HG03095 (cell line): ENCODE measurements at regions not wholly inside any gene's neighbourhood (a gene's known extent, or its start where the extent isn't known, plus 50 kb on each side); places are given as distances from the start of the nearest gene placed in this dataset.
"Not testable (repeated sequence)": the region's sequence is repeated elsewhere in the genome, so short reads cannot be mapped to it uniquely, and the experiment has no call there.

ENCODE experiments used
- ATAC-seq: cut with Tn5 transposase; IDR thresholded peaks from one replicate; pipeline ENCODE4 v1.9.1; 2021; ENCODE audit warnings: moderate library complexity; ENCODE audit not compliant: unreplicated experiment

DNA sequence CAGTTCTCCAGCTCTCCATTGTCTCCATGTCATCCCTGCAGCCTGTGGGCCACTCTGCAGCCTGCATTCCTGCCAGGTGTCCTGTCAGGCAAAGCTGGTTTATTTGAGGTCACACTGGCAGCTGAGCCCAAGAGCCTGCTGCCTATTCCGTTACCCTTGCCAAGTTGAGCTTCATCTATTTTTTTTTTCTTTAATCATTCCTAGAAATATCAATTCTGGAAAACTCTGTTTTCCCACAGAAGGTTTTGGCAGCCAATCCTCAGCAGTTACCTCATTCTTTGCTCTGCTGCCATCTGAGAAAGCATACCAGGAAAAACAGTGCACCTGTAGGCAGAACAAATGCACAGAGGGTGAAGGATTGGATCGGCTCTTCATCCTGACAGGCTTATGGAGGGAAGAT is 411.0 kb upstream of the ACVR2A start:
- ATAC-seq = no peak

DNA sequence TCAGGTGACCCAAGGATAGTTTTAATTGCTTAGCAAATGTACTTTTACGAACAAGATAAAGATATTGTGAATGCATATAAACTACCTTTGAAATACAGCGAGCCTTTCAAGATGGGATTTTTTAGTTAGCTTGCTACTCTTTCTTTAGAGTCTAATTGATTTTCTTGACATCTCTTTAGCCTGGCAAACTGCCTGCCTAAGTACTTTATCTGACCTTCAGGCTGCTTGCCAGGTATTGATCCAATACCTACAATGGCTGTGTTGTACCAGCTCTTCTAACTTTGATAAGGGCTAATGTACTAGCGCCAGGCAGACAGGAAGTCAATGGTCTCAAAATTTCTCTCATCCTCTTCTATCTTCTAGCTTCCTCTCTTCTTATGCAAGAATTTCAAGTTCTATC is 414.4 kb upstream of the ACVR2A start:
- no peak for ATAC-seq

DNA sequence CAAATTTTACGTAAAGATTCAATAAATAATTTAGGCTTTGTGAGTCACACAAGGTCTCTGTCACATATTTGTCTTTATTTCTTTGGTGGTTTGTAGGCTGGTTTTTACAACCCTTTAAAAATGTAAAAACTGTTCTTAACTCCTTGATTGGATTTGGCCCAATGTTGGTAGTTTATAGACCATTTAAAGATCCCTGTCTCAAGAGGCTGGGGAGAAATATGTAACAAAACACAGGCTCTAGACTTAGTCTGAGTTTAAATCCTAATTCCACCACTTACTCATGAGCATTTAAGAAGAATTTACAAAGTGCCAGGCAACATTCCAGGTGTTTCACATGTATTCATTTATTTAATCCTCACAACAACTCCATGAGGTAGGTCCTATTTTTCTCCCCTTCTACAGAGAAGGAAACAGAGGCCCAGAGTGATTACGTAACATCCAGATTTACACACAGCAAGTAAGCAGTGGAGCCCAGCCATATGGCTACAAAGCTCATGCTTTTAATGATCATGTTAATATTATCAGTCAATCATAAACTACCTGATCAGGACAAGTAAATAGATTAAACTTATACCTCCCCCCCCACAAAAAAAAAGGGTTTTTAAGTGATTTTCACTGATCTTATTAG is 416.6 kb upstream of the ACVR2A start:
- no peak for ATAC-seq

DNA sequence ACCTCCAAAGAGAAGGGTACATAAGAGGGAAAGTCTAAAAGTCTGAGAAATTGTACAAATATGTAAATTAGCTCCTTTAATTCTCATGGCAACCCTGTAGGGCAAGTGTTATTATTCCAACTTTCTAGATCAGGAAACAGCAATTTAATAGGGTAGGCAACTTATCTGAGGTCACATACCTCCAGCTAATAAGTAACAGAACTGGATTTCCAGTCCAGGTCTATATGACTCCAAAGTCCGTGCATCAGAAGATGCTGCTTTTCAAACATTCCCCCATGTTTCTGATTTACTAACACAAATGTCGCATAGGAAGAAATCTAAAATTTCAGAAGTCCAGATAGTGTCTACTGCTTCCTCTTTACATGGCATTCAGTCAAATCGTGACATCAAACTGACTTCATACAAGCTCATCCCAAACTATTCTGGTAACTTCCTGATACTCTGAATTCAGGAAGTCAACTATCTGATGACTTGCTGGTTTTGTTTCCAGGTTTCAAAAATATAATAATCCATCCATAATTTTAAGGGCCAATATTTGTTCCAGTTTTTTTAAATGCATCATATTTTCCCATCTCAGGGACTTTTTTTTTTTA is 419.3 kb upstream of the ACVR2A start:
- ATAC-seq = no peak

DNA sequence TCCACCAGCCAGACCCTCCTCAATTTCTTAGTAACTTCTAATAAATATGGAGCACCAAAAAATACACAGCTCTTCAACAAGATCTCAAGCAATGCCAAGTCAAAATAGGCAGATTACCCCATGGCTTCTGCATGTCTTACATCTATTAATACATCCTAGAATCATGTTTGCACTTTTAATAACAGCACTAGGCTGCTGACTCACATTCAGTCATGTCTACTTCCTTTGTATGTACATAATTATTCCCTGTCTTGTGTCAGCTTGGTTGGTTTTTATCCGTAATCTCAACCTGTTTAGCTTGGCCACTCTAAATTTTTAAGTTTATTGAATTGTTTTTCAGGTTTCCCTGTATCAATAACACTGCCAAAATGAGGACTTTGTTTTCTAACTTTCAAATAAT is 420.1 kb upstream of the ACVR2A start:
- no peak for ATAC-seq

DNA sequence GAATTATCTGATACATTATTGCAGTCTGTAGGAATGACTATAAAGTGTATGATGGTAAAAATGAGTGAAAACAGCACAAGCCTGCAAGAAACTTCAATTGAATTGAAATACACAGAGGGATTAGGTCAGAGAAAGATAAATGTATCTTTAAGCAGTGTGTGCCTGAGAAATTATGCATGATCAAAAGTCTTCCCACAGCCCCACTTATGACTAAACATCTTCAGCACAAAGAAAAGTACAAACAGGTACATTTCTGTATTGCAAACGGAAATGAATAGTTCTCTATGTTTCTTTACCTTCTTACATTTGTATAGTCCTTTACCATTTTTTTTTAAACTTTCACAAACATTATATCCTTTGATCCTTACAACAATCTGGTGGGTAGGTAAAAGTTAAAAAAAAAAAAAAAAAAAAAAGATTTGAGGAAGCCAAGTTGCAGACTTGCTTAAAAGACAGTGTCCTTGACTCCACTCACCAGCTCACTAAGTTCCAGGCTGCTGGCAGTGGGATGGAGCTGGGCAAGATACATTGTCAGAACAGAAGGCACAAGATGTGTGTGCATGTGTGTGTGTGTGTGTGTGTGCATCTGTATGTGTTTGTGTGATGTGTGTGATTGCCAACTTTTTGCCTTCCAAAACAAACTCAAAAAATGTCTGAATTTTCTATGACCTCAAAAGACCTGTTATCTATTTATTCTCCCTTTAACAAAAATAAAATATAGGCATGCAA is 423.7 kb upstream of the ACVR2A start:
- no peak for ATAC-seq

DNA sequence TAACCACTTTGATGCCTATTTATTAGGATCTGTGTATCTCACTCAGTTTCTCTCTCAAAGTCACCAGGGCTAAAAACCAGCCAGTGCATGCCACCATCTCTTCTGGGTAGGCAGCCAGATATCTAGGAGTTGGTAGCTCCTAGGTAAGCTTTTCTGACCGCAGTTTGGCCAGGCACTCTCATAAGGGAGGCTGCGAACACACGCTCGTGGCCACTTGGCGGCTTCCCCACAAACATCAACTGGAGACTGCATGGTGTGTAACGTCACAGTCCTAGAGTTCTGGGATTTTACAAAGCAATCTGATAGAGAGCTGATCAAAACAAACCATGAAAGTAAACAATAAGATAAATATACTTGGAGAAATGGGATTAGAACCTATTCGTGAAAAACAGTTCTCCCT is 424.3 kb upstream of the ACVR2A start:
- no peak for ATAC-seq

DNA sequence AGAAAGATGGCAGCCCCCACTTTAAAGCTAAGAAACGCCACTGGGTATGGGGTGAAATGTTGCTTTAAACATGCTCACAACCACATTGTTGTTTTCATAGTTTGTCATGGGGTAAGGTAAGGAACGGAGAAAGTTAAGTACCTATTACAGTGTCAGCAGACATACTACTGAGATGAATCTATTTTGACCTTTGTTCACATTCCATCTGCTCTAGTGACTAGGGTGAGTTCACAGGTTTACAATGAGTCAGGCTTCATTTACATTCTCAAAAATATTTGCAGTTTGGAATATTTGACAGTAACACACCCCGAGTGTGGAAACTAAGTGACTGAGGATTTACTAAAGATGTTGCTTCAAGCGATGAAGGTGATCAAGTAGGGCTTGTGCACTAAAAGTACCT is 428.7 kb upstream of the ACVR2A start:
- no peak for ATAC-seq

DNA sequence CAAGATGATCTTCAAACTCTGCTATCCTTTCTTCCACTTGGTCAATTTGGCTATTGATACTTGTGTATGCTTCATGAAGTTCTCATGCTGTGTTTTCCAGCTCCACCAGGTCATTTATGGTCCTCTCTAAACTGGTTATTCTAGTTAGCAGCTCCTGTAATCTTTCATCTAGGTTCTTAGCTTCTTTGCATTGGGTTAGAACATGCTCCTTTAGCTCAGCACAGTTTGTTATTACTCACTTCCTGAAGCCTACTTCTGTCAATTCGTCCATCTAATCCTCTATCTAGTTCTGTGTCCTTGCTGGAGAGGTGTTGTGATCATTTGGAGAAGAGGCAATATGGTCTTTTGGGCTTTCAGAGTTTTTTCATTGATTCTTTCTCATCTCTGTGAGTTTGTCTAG is 430.2 kb upstream of the ACVR2A start:
- ATAC-seq = not testable (repeated sequence)

DNA sequence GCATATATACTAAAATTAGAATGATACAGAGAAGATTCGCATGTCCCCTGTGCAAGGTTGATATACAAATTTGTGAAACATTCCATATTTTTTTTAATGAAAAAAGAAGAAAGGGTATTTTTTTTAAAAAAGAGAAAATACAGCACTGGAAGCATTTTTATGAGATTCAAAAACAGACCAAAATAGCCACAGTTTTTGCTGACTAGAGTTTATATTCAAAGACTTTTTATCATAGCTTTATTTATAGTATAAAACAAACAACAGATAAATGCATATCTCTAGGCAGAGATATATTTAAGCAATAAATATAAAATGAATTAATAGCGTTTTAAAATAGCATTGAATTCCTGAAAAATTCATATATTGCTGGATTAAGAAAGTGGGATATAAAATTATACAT is 436.5 kb upstream of the ACVR2A start:
- ATAC-seq = no peak

DNA sequence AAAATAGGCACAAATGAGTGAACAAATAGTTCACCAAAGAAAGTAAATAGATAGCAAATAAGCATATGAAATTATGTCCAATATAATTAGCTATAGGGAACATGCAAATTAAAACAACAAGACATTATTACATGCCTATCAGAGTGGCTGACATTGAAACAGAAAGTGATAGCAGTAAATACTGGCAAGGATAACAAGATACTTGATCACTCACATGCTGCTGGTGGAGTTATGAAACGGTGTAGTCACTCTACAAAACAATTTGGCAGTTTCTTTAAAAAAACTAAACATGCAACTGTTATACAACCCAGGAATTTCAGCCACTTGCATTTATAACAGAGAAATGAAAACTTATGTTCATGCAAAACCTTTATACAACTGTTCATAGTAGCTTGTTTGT is 439.2 kb upstream of the ACVR2A start:
- ATAC-seq = no peak

DNA sequence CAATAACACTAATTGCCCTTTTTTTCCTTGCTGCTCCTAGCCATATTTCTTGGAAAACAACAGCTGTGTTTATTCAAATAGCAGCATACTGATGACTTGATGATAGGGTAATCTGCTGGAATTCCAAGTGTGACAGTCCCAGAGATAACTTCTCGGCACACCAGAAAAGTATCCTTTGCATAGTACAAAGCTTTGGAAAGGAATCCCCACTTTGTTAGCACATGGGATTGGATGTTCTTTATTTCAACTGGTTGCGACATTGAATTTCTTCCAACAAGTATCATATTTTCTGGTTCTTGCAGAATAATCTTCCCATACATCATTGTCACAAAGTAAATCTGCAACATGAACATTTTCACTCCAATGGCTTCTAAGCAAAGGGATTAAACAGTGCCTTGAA is 445.8 kb upstream of the ACVR2A start:
- ATAC-seq = no peak

DNA sequence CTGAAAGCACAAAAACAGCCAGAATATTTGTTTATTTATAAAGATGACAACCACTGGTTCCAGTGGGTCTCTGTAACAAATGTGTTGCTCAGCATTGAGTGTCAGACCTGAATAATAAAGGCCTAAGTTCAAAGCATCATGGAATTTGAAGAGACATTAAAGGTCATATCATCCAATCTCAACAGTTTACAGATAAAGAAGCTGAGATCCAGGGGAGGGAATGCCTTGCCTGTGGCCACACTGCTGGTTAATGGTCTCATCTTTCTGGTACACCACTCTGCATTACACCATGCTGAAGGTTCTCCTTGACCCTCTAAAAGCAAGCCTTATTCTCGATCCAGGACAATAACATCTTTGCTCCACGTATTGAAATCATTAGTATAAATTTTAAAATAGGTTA is 446.5 kb upstream of the ACVR2A start:
- ATAC-seq = no peak

DNA sequence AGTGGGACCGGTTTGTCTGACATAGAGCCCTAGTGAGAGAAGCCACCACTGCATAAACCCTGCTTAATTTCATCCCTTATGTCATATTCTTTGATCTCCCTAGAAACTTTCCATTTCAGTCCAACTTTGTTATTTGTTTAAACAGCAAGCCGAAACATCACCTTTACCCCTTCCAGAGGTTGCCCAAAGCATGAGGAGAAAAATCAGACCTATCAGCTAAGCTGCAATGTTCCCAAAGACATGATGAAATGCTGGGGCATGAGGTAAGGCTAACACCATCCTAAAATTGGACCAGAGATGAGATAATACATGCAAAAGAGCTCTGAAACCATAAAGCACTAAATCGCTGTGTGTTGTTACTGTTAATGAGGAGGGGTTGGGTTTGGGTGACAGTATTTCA is 447.9 kb upstream of the ACVR2A start:
- ATAC-seq = no peak

DNA sequence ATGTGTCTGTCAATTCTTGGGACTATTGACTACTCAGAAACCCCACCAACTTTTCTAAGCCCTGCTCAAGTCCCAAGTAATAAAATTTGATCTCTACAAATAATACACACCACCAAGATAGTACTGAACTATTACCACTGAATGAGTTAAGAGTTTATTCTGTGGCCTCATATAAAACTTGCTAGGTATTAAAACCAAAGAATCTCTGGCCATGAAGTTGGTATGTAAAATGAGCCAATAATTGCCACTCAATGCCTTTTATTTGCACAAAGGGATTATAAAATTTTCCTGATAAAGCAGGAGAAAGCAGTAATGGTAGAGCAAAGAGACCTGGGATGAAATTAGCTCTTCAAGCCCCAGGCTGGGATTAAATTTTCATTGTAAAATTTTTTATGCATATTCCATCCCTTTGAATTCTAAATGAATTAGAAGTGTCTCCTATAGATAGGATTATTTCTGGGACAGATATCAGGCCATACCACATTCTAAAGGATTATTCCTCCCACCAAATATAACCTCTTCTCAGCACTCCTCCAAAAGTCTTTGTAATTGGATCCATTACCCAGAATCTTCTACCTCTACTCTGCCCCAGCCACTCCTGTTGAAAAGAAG is 450.5 kb upstream of the ACVR2A start:
- no peak for ATAC-seq

DNA sequence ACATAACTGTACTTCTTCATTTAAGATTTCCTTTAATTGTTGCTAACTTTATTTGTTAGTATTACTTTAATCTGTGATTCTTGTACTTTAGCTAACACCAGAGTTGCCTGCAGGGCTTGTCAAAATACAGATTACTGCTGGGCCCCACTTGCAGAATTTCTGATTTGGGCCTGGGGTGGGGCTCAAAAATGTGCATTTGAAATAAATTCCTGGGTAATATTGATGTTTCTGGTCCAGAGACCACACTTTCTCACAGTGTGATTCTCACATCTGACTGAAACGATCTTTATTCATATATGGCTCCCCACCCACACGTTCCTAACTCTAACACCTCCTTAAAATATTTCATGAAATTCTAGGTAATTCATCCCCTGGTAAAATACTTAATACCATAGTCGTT is 452.6 kb upstream of the ACVR2A start:
- no peak for ATAC-seq

DNA sequence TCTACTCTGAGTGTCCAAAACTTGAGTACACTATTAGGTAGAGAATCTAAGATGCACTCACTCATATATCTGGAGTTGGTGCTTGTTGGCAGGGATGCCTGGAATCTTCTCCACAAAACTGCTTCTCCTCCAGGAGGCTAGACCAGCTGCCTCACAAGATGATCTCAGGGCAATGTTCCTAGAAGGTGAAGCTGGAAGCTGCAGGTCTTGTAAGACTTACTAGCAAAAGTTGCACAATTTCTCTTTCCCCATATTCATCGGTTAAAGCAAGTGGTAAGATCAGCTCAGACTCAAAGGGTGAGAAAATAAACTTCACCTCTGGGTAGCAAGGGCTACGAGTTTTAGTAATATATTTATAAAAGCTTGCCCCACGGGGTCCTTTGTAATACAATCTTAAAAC is 454.4 kb upstream of the ACVR2A start:
- no peak for ATAC-seq

DNA sequence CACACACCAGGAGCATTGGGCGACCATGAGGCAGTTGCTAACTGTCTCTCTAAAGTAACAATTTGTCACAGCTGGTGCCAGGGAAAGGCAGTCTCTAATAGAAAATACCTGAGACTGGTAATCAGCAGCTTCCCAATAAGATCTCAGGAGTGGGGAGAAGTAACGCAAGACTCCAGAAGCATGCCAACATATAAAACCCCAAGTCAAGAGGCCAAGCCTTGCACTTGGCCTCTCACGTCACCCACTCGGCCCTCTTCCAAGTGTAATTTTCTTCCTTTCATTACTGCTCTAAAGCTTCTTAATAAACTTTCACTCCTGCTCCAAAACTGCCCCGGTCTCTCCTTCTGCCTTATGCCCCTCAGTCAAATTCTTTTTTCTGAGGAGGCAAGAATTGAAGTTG is 455.6 kb upstream of the ACVR2A start:
- ATAC-seq = no peak

DNA sequence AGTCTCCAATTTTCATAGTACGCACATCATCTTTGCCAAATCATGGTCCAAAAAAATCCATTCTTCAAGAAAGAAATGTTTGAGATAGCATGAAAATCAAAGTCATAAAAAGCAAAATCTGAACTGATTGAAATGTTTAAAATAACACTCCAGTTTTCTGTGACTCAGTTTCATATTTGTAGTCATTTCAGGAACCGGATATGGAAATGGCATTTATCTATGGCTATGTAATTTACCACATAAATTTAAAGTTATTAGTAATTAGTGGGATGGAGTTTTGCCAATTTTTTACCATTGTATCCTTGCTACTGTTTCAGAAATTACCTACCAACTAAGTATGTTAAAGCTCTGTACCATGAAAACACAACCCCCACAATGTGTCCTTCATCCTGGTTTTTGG is 456.6 kb upstream of the ACVR2A start:
- no peak for ATAC-seq

DNA sequence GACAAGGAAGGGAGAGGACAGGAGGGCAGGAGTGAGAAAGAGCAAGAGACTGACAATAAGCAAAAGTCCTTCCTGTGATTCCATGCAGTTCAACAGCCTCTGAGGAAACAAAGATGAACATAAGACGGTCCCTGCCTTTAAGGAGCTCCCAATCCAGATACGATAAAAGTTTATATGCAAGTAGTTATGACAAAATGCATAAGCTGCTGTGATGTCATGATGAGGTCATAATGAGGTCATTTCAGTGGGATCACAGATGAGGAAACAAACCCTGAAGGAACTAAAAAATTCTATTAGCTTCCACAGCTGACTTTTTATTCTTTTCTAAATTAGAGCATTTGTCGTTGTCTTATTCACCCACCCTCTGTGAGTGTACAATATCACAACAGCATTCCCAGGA is 458.5 kb upstream of the ACVR2A start:
- no peak for ATAC-seq

DNA sequence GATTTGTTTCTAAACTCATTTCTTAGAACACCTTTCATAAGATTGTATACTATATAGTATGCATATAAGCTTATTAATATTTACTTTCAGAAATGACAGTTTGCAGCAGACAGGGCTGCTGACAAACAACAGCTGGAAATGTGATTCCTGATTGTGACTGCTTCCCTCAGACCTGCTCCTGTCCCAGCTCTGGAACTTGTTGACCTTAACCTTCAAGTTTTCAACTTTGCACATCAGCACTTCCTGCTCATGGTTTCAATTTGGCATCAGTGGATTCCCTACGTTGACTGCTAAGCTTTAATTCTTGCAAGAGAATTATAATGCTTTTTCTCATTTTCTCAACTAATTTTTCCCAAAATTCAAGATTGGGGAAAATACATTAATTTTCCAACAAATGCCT is 459.2 kb upstream of the ACVR2A start:
- ATAC-seq = no peak

DNA sequence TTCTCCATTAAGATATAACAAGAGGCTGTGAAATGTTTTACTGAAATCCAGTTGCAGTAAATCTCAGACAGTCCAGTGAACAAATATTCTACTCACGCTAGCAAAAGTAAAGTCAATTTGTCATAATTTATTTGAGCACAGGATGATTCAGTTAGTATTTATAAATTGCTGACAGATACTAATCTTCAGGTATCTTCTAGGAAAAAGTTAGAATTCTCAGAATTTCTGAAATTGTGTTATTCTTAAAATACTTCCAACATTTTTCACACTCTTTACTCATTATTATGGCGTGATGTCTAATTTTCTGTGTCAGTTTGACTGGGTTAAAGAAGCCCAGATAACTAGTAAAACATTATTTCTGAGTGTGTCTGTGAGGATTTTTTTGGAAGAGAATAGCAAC is 460.2 kb upstream of the ACVR2A start:
- ATAC-seq = no peak
